DLD1 (cell line): ENCODE measurements at regions not wholly inside any gene's neighbourhood (a gene's known extent, or its start where the extent isn't known, plus 50 kb on each side); places are given as distances from the start of the nearest gene placed in this dataset.

ENCODE experiments used
- in situ Hi-C: cut with HindIII; loops from 2 replicates; pipeline ENCODE4 v1.10.0; 2017; ENCODE audit warnings: low sequenced_read_pairs

- in situ Hi-C loops = no loop called here
Measured at GRCh38 chr20:52823303-52823702, 148.9 kb upstream of the TSHZ2 start.

GRCh38 chr20:52820641-52821292, 151.4 kb upstream of the TSHZ2 start:
- in situ Hi-C loops = no loop called here

GRCh38 chr20:52818491-52818890, 153.7 kb upstream of the TSHZ2 start:
- in situ Hi-C loops = no loop called here

- in situ Hi-C loops = no loop called here
Measured at GRCh38 chr20:52817981-52818380, 154.2 kb upstream of the TSHZ2 start.

- in situ Hi-C loops = no loop called here
Measured at GRCh38 chr20:52817511-52817910, 154.6 kb upstream of the TSHZ2 start.

GRCh38 chr20:52814371-52814770, 157.8 kb upstream of the TSHZ2 start:
- in situ Hi-C loops = no loop called here

GRCh38 chr20:52812231-52812847, 159.8 kb upstream of the TSHZ2 start:
- in situ Hi-C loops = no loop called here

- in situ Hi-C loops = no loop called here
Measured at GRCh38 chr20:52809003-52809402, 163.2 kb upstream of the TSHZ2 start.

GRCh38 chr20:52806918-52807317, 165.2 kb upstream of the TSHZ2 start:
- in situ Hi-C loops = no loop called here

GRCh38 chr20:52805843-52806242, 166.3 kb upstream of the TSHZ2 start:
- in situ Hi-C loops = no loop called here

- in situ Hi-C loops = no loop called here
Measured at GRCh38 chr20:52805296-52805571, 166.9 kb upstream of the TSHZ2 start.

- in situ Hi-C loops = no loop called here
Measured at GRCh38 chr20:52804497-52805295, 167.5 kb upstream of the TSHZ2 start.

- in situ Hi-C loops = no loop called here
Measured at GRCh38 chr20:52801628-52802006, 170.5 kb upstream of the TSHZ2 start.

- in situ Hi-C loops = no loop called here
Measured at GRCh38 chr20:52800734-52801627, 171.2 kb upstream of the TSHZ2 start.

GRCh38 chr20:52799130-52799529, 173.0 kb upstream of the TSHZ2 start:
- in situ Hi-C loops = loop anchor here (10.0 kb wide), 1 partner anchor 236 kb away; no protein-coding TSS in a partner anchor

- in situ Hi-C loops = loop anchor here (10.0 kb wide), 1 partner anchor 237 kb away; no protein-coding TSS in a partner anchor
Measured at GRCh38 chr20:52798124-52798523, 174.0 kb upstream of the TSHZ2 start.

- in situ Hi-C loops = loop anchor here (10.0 kb wide), 1 partner anchor 240 kb away; no protein-coding TSS in a partner anchor
Measured at GRCh38 chr20:52794853-52795252, 177.3 kb upstream of the TSHZ2 start.

- in situ Hi-C loops = loop anchor here (10.0 kb wide), 1 partner anchor 241 kb away; no protein-coding TSS in a partner anchor
Measured at GRCh38 chr20:52793339-52793963, 178.7 kb upstream of the TSHZ2 start.

- in situ Hi-C loops = loop anchor here (10.0 kb wide), 1 partner anchor 244 kb away; no protein-coding TSS in a partner anchor
Measured at GRCh38 chr20:52791091-52791490, 181.1 kb upstream of the TSHZ2 start.

GRCh38 chr20:52789716-52790115, 182.4 kb upstream of the TSHZ2 start:
- in situ Hi-C loops = loop anchor here (10.0 kb wide), 1 partner anchor 245 kb away; no protein-coding TSS in a partner anchor
